Ovary (tissue), 3 donors: ENCODE measurements at regions not wholly inside any gene's neighbourhood (a gene's known extent, or its start where the extent isn't known, plus 50 kb on each side); places are given as distances from the start of the nearest gene placed in this dataset.

Source experiments
- CTCF ChIP-seq, 3 donors: fragments of 450-650 bp in 2 of 3; fragments of 200-600 bp in 1 of 3; IDR thresholded peaks; one replicate each; pipeline versions ENCODE4 v1.5.1 to v1.8.0; 2016 to 2022; ENCODE audit warnings: antibody characterized with exemption in 3 of 3, mild to moderate bottlenecking in 1 of 3
- POLR2A ChIP-seq: fragments of 450-650 bp; IDR thresholded peaks from one replicate; pipeline ENCODE4 v1.6.1; 2017; ENCODE audit warnings: antibody characterized with exemption, mild to moderate bottlenecking, moderate library complexity
- donor health status: DM: no; HTN: no; CAD: no.

- TF ChIP-seq POLR2A (no peak), CTCF (IDR thresholded peaks at IDR 0.05) (no peak)
Observed at GRCh38 chr5:18533137-18533536, 898.9 kb downstream of the TAF11L14 start.
